ENCODE measurements at regions not wholly inside any gene's neighbourhood (a gene's known extent, or its start where the extent isn't known, plus 50 kb on each side); places are given as distances from the start of the nearest gene placed in this dataset.
"Not testable (repeated sequence)": the region's sequence is repeated elsewhere in the genome, so short reads cannot be mapped to it uniquely, and the experiment has no call there.

- not testable (repeated sequence) for TF ChIP-seq NRF1 (IDR thresholded peaks at IDR 0.05; ENCODE audit: low read depth, low read length); KDM1A (IDR thresholded peaks at IDR 0.05; ENCODE audit: borderline replicate concordance, low read length); CHD2 (IDR thresholded peaks at IDR 0.05; ENCODE audit: low read length); SIN3A (conservative IDR thresholded peaks at IDR 0.05 in 1 of 2, IDR thresholded peaks at IDR 0.05 in 1 of 2; ENCODE audit: low read depth in 1 of 2, low read length in 2 of 2); CREB1 (IDR thresholded peaks at IDR 0.05); BACH1 (IDR thresholded peaks at IDR 0.05; ENCODE audit: low read length)
- TF ChIP-seq, protein P1, sequence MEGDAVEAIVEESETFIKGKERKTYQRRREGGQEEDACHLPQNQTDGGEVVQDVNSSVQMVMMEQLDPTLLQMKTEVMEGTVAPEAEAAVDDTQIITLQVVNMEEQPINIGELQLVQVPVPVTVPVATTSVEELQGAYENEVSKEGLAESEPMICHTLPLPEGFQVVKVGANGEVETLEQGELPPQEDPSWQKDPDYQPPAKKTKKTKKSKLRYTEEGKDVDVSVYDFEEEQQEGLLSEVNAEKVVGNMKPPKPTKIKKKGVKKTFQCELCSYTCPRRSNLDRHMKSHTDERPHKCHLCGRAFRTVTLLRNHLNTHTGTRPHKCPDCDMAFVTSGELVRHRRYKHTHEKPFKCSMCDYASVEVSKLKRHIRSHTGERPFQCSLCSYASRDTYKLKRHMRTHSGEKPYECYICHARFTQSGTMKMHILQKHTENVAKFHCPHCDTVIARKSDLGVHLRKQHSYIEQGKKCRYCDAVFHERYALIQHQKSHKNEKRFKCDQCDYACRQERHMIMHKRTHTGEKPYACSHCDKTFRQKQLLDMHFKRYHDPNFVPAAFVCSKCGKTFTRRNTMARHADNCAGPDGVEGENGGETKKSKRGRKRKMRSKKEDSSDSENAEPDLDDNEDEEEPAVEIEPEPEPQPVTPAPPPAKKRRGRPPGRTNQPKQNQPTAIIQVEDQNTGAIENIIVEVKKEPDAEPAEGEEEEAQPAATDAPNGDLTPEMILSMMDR (IDR thresholded peaks at IDR 0.05; ENCODE audit: control extremely low read depth in 1 of 3, insufficient read depth in 1 of 3, low read depth in 1 of 3, low read length in 3 of 3): not testable (repeated sequence)
Measured at GRCh38 chr2:111345439-111345838, 224.7 kb downstream of the BCL2L11 start.

All from H1 (cell line).